Activated B cell treated with CpG ODN at 0.5 μM for 24 hours (primary cell): ENCODE measurements at regions not wholly inside any gene's neighbourhood (a gene's known extent, or its start where the extent isn't known, plus 50 kb on each side); places are given as distances from the start of the nearest gene placed in this dataset.

Source experiments
- ATAC-seq: fragments of 200-7000 bp; cut with Tn5 transposase; one replicate; pipeline ENCODE4 v1.10.0; 2021; ENCODE audit warnings: low read depth, mild to moderate bottlenecking, moderate library complexity
- CTCF ChIA-PET: fragments of 350-600 bp; sonication (Branson Sonifier 250); formaldehyde crosslinking; loops from one replicate; lab custom pipeline; 2021; ENCODE audit warnings: antibody characterized with exemption; lab: Charles Lee
- POLR2A ChIA-PET: fragments of 350-600 bp; sonication (Branson Sonifier 250); formaldehyde crosslinking; loops from one replicate; lab custom pipeline; 2021; ENCODE audit warnings: antibody characterized with exemption; lab: Charles Lee
- DNase-seq: peaks from one replicate; pipeline ENCODE4 v3.0.0; 2022
- H3K27ac Mint-ChIP-seq: one replicate; pipeline ENCODE4 v1.8.0; 2020; ENCODE audit warnings: mixed read lengths
- H3K27me3 Mint-ChIP-seq: one replicate; pipeline ENCODE4 v1.8.0; 2021; ENCODE audit warnings: mixed read lengths
- H3K36me3 Mint-ChIP-seq: one replicate; pipeline ENCODE4 v1.8.0; 2021; ENCODE audit warnings: low read depth, mixed read lengths
- H3K4me1 Mint-ChIP-seq: one replicate; pipeline ENCODE4 v1.8.0; 2021; ENCODE audit warnings: mixed read lengths
- H3K4me3 Mint-ChIP-seq: one replicate; pipeline ENCODE4 v1.8.0; 2020; ENCODE audit warnings: mild to moderate bottlenecking, mixed read lengths
- H3K9me3 Mint-ChIP-seq: one replicate; pipeline ENCODE4 v1.8.0; 2020; ENCODE audit warnings: mixed read lengths
- intact Hi-C: fragments of 100-400 bp; cut with micrococcal nuclease; formaldehyde crosslinking; loops from one replicate; pipeline ENCODE4 v1.15.1; 2024
- TF ChIP-seq, protein P1 (sequence below): fragments of 200-600 bp; IDR thresholded peaks from one replicate; pipeline ENCODE4 v1.8.0; 2022; ENCODE audit warnings: antibody characterized with exemption, mild to moderate bottlenecking

DNA sequence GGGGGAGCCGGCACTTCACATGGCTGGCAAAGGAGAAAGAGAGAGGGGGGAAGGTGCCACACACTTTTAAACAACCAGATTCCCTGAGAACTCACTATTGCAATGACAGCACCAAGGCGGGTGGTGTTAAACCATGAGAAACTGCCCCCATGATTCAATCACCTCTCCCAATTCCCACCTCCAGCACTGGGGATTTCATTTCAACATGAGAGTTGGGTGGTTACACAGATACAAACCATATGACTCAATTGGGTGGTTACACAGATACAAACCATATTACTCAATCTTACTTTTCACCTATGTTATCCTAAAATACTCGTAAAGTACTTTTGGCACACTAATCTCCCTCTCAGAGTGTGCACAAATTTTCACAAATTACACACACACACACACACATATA lies 1097.5 kb upstream of the TMPRSS15 start:
- Mint-ChIP-seq H3K27ac (no peak overlapping the region), H3K27me3 (no peaks in the 10 kb centered on the region), H3K4me1 (no peaks in the 10 kb centered on the region), H3K4me3 (no peak overlapping the region), H3K36me3 (no peaks in the 10 kb centered on the region), H3K9me3 (no peaks in the 10 kb centered on the region)
- intact Hi-C loops: no loop called here
- TF ChIP-seq, protein P1, sequence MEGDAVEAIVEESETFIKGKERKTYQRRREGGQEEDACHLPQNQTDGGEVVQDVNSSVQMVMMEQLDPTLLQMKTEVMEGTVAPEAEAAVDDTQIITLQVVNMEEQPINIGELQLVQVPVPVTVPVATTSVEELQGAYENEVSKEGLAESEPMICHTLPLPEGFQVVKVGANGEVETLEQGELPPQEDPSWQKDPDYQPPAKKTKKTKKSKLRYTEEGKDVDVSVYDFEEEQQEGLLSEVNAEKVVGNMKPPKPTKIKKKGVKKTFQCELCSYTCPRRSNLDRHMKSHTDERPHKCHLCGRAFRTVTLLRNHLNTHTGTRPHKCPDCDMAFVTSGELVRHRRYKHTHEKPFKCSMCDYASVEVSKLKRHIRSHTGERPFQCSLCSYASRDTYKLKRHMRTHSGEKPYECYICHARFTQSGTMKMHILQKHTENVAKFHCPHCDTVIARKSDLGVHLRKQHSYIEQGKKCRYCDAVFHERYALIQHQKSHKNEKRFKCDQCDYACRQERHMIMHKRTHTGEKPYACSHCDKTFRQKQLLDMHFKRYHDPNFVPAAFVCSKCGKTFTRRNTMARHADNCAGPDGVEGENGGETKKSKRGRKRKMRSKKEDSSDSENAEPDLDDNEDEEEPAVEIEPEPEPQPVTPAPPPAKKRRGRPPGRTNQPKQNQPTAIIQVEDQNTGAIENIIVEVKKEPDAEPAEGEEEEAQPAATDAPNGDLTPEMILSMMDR: no peak
- DNase-seq: no peak
- no peak for ATAC-seq
- ChIA-PET POLR2A (no interaction called here), CTCF (no interaction called here)

DNA sequence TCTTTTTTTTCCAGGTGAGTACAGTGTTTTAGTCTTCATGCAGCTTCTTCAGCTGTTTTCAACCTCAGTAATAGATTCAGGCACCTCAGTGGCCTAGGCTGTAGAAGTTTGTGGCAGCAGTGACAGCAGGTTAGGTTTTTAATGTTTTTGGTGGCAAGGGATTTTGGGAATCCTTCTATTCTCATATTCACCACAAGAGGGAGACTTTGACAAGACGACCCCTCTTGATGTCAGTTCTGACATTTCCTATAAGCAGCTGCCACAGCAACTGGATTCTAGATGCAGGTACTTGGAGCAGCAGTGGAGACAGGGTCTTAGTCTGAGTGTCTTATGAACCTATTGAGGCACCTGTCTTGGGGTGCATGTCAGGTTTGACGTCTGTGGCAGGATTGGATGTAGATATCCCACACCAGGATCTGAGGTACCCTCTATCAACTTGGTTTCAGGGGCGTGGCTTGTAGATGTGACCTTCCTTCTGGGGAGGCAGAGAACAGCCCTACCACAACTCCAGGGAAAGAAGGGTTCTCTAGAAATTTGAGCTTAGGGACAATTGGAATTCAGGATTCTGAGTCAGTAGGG lies 1104.2 kb upstream of the TMPRSS15 start:
- Mint-ChIP-seq H3K27ac (no peak overlapping the region), H3K4me1 (no peaks in the 10 kb centered on the region), H3K36me3 (no peaks in the 10 kb centered on the region), H3K4me3 (no peak overlapping the region), H3K9me3 (peaks cover 3% of the 10 kb centered on the region), H3K27me3 (no peaks in the 10 kb centered on the region)
- ChIA-PET CTCF (no interaction called here), POLR2A (no interaction called here)
- TF ChIP-seq, protein P1: no peak
- intact Hi-C loops: no loop called here
- ATAC-seq (no peak), DNase-seq (no peak)

DNA sequence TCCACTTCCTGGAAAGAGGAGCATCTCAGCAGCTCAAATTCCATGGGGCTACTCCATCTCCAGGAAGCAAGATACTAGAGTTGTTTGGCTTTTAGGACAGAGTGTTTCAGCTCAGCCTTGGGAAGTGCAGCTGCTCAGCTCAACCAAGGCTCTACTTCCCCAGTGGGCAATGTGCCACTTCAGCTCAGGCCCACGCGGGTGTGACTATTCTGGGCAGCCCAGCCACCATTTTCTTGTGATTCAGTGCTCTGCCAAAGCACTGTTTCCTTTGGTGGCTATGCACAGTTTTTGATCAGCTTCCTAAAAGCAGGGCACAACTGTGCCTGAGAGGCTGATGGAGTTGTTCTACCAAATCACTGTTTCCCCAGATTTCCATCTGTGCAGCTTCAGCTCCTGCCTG lies 1104.9 kb upstream of the TMPRSS15 start:
- TF ChIP-seq, protein P1: no peak
- no peak for DNase-seq
- Mint-ChIP-seq H3K9me3 (peaks cover 3% of the 10 kb centered on the region), H3K4me1 (no peaks in the 10 kb centered on the region), H3K4me3 (no peak overlapping the region), H3K27ac (no peak overlapping the region), H3K36me3 (no peaks in the 10 kb centered on the region), H3K27me3 (no peaks in the 10 kb centered on the region)
- ChIA-PET CTCF (no interaction called here), POLR2A (no interaction called here)
- intact Hi-C loops: no loop called here
- ATAC-seq: no peak

DNA sequence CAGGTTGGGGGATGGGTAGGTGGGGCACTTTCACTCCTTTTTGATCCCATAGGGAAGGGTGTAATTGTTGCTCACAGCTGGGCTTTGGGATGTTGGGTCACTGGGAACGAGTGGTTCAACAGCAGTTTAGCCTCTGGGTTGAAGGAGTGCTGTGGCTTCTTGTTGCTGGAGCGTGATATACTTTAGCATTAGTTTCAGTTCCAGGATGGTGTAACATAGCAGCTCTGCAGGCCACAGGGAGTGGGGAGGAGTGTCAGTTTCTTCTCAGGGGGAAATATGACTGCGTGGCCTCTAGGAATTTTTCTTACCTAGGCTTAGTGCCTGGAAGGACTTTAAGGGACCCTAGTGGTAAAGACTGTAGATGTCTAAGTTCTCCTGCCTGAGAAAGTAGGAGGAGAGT lies 1105.3 kb upstream of the TMPRSS15 start:
- POLR2A ChIA-PET: no interaction called here
- TF ChIP-seq, protein P1: no peak
- Mint-ChIP-seq H3K4me1 (no peaks in the 10 kb centered on the region), H3K36me3 (no peaks in the 10 kb centered on the region), H3K27ac (no peak overlapping the region), H3K27me3 (no peaks in the 10 kb centered on the region), H3K4me3 (no peak overlapping the region), H3K9me3 (peaks cover 3% of the 10 kb centered on the region)
- DNase-seq (no peak), ATAC-seq (no peak)
- intact Hi-C loops: no loop called here
- CTCF ChIA-PET: no interaction called here

DNA sequence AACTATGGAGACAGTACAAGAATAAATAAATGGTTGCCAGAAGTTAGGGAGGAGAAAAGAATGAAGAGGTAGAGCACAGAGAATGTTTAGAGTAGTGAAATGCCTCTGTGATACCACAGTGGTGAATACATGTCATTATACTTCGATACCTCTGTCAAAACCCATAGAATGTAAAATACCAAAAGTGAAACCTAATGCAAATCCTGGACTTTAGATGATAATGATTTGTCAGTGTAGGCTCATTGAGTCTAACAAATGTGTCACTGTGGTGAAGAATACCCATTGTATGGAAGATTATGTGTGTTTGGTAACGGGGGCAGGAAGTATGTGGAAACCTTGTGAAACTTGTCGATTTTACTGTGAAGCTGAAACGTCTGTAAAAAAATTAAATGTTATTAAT lies 1106.5 kb upstream of the TMPRSS15 start:
- POLR2A ChIA-PET: no interaction called here
- no peak overlapping the region for H3K4me3 Mint-ChIP-seq
- TF ChIP-seq, protein P1: no peak
- peaks cover 8% of the 10 kb centered on the region for H3K9me3 Mint-ChIP-seq
- DNase-seq (no peak), ATAC-seq (no peak)
- H3K36me3 Mint-ChIP-seq: no peaks in the 10 kb centered on the region
- H3K27ac Mint-ChIP-seq: no peak overlapping the region
- intact Hi-C loops: no loop called here
- CTCF ChIA-PET: no interaction called here
- H3K4me1 Mint-ChIP-seq: no peaks in the 10 kb centered on the region
- H3K27me3 Mint-ChIP-seq: no peaks in the 10 kb centered on the region
